GM23338 (cell line): ENCODE measurements at regions not wholly inside any gene's neighbourhood (a gene's known extent, or its start where the extent isn't known, plus 50 kb on each side); places are given as distances from the start of the nearest gene placed in this dataset.

Experiments used
- ATAC-seq: fragments of 200-7000 bp; cut with Tn5 transposase; 3 replicates; pipeline ENCODE4 v1.9.1; 2020
- DNase-seq: peaks from one replicate; pipeline ENCODE4 v3.0.0-alpha.2; 2015; ENCODE audit warnings: low spot score
- H2AFZ ChIP-seq: fragments of 200-600 bp; sonication (generic); 2 replicates; pipeline ENCODE4 v1.8.0; 2016; ENCODE audit warnings: antibody characterized with exemption, mild to moderate bottlenecking, moderate library complexity
- H3F3A ChIP-seq: fragments of 200-600 bp; sonication (generic); replicated peaks from 2 replicates; pipeline ENCODE4 v1.8.0; 2017; ENCODE audit warnings: antibody characterized with exemption, mixed run types, low read depth
- H3K27ac ChIP-seq: fragments of 200-600 bp; sonication (generic); 2 replicates; pipeline ENCODE4 v1.6.1; 2016; ENCODE audit warnings: low read depth
- H3K27me3 ChIP-seq: fragments of 200-600 bp; sonication (generic); 2 replicates; pipeline ENCODE4 v1.8.0; 2016; ENCODE audit warnings: mild to moderate bottlenecking, mixed run types, moderate library complexity; ENCODE audit not compliant: insufficient read depth
- H3K36me3 ChIP-seq: fragments of 200-600 bp; sonication (generic); 2 replicates; pipeline ENCODE4 v1.8.0; 2016; ENCODE audit warnings: mild to moderate bottlenecking; ENCODE audit not compliant: insufficient read depth
- H3K4me1 ChIP-seq: fragments of 200-600 bp; sonication (generic); 2 replicates; pipeline ENCODE4 v1.8.0; 2016; ENCODE audit warnings: mild to moderate bottlenecking, moderate library complexity; ENCODE audit not compliant: insufficient read depth
- H3K4me2 ChIP-seq: fragments of 200-600 bp; sonication (generic); 2 replicates; pipeline ENCODE4 v1.7.1; 2017; ENCODE audit warnings: mixed run types
- H3K4me3 ChIP-seq: fragments of 200-600 bp; sonication (generic); 2 replicates; pipeline ENCODE4 v1.6.1; 2016; ENCODE audit warnings: mixed run types
- H3K79me2 ChIP-seq: fragments of 200-600 bp; sonication (generic); replicated peaks from 2 replicates; pipeline ENCODE4 v1.8.0; 2017; ENCODE audit warnings: mild to moderate bottlenecking; ENCODE audit not compliant: insufficient read depth
- H3K9me2 ChIP-seq: fragments of 200-600 bp; sonication (generic); 2 replicates; pipeline ENCODE4 v1.8.0; 2017; ENCODE audit not compliant: insufficient read depth
- H4K20me1 ChIP-seq: fragments of 200-600 bp; sonication (generic); replicated peaks from 2 replicates; pipeline ENCODE4 v1.8.0; 2017; ENCODE audit warnings: mild to moderate bottlenecking; ENCODE audit not compliant: insufficient read depth
- H3K27ac Mint-ChIP-seq: 2 replicates; pipeline ENCODE4 v1.8.0; 2020; ENCODE audit warnings: inconsistent platforms, mild to moderate bottlenecking, moderate library complexity, mixed read lengths
- H3K27me3 Mint-ChIP-seq: 3 replicates; pipeline ENCODE4 v1.8.0; 2022; ENCODE audit warnings: low read depth, mild to moderate bottlenecking, moderate library complexity, mixed read lengths, inconsistent platforms; ENCODE audit not compliant: insufficient read depth, poor library complexity
- H3K36me3 Mint-ChIP-seq: 3 replicates; pipeline ENCODE4 v1.8.0; 2021; ENCODE audit warnings: low read depth, mild to moderate bottlenecking, inconsistent platforms, moderate library complexity, mixed read lengths
- H3K4me1 Mint-ChIP-seq: 3 replicates; pipeline ENCODE4 v1.8.0; 2020; ENCODE audit warnings: mild to moderate bottlenecking, inconsistent platforms, mixed read lengths
- H3K4me3 Mint-ChIP-seq: 3 replicates; pipeline ENCODE4 v1.8.0; 2021; ENCODE audit warnings: moderate library complexity, mild to moderate bottlenecking, inconsistent platforms, mixed read lengths
- H3K9me3 Mint-ChIP-seq: 3 replicates; pipeline ENCODE4 v1.8.0; 2020; ENCODE audit warnings: moderate library complexity, mild to moderate bottlenecking, inconsistent platforms, mixed read lengths
- CREB1 ChIP-seq: fragments of 250-450 bp; sonication (Bioruptor Pico); IDR thresholded peaks from 2 replicates; pipeline ENCODE4 v1.5.0; 2020; ENCODE audit warnings: low read depth, mild to moderate bottlenecking, moderate library complexity
- CTCF ChIP-seq, 2 experiments: fragments of 200-600 bp in 1 of 2; sonication (generic) in 1 of 2; conservative IDR thresholded peaks; 2 replicates each; pipeline versions ENCODE4 v1.5.1 to v1.6.1; 2016 to 2017; ENCODE audit warnings: antibody characterized with exemption in 2 of 2, low read depth in 2 of 2, mild to moderate bottlenecking in 2 of 2, moderate library complexity in 1 of 2
- EZH2 ChIP-seq: fragments of 200-600 bp; sonication (generic); IDR thresholded peaks from one replicate; pipeline ENCODE4 v1.8.0; 2017; ENCODE audit warnings: antibody characterized with exemption, mild to moderate bottlenecking, low read depth; ENCODE audit not compliant: unreplicated experiment
- EZH2phosphoT487 ChIP-seq: fragments of 200-600 bp; sonication (generic); IDR thresholded peaks from one replicate; pipeline ENCODE4 v1.8.1; 2018; ENCODE audit warnings: antibody characterized with exemption; ENCODE audit not compliant: unreplicated experiment
- JUNB ChIP-seq: IDR thresholded peaks from one replicate; pipeline ENCODE4 v1.6.1; 2016; ENCODE audit warnings: antibody characterized with exemption; ENCODE audit not compliant: unreplicated experiment
- NANOG ChIP-seq: IDR thresholded peaks from 2 replicates; pipeline ENCODE4 v1.6.1; 2016; ENCODE audit warnings: antibody characterized with exemption, borderline replicate concordance
- POLR2AphosphoS5 ChIP-seq: IDR thresholded peaks from 2 replicates; pipeline ENCODE4 v1.6.1; 2016; ENCODE audit warnings: antibody characterized with exemption, low read depth
- STAT1 ChIP-seq: IDR thresholded peaks from one replicate; pipeline ENCODE4 v1.6.1; 2016; ENCODE audit warnings: antibody characterized with exemption; ENCODE audit not compliant: unreplicated experiment
- ZNF462 ChIP-seq: fragments of 250-450 bp; sonication (Bioruptor Pico); IDR thresholded peaks from 2 replicates; pipeline ENCODE4 v1.5.0; 2020; ENCODE audit warnings: mild to moderate bottlenecking, moderate library complexity
- TF ChIP-seq, protein P1 (sequence below): IDR thresholded peaks from 2 replicates; pipeline ENCODE4 v1.6.1; 2016; ENCODE audit warnings: antibody characterized with exemption
- TF ChIP-seq, protein P2 (sequence below): IDR thresholded peaks from one replicate; pipeline ENCODE4 v1.6.1; 2018; ENCODE audit warnings: antibody characterized with exemption; ENCODE audit not compliant: unreplicated experiment

GRCh38 chr1:244186372-244186771 lies 135.3 kb downstream of the ZBTB18 start (continued):
- TF ChIP-seq ZNF462 (CRISPR knock-in tag), result no peak
- TF ChIP-seq CTCF (conservative IDR thresholded peaks at IDR 0.05; ENCODE audit: low read depth in 2 of 2), result no peak
- no peak for TF ChIP-seq EZH2phosphoT487
- no peak for TF ChIP-seq NANOG
- TF ChIP-seq JUNB, result no peak
- TF ChIP-seq POLR2AphosphoS5, result no peak

- no peaks in the 10 kb centered on the region for H3K27me3 ChIP-seq
- TF ChIP-seq STAT1 (no peak), CREB1 (no peak), POLR2AphosphoS5 (no peak), JUNB (no peak), EZH2 (no peak), NANOG (no peak)
- TF ChIP-seq, protein P1, sequence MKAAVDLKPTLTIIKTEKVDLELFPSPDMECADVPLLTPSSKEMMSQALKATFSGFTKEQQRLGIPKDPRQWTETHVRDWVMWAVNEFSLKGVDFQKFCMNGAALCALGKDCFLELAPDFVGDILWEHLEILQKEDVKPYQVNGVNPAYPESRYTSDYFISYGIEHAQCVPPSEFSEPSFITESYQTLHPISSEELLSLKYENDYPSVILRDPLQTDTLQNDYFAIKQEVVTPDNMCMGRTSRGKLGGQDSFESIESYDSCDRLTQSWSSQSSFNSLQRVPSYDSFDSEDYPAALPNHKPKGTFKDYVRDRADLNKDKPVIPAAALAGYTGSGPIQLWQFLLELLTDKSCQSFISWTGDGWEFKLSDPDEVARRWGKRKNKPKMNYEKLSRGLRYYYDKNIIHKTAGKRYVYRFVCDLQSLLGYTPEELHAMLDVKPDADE, result no peak
- TF ChIP-seq, protein P2, sequence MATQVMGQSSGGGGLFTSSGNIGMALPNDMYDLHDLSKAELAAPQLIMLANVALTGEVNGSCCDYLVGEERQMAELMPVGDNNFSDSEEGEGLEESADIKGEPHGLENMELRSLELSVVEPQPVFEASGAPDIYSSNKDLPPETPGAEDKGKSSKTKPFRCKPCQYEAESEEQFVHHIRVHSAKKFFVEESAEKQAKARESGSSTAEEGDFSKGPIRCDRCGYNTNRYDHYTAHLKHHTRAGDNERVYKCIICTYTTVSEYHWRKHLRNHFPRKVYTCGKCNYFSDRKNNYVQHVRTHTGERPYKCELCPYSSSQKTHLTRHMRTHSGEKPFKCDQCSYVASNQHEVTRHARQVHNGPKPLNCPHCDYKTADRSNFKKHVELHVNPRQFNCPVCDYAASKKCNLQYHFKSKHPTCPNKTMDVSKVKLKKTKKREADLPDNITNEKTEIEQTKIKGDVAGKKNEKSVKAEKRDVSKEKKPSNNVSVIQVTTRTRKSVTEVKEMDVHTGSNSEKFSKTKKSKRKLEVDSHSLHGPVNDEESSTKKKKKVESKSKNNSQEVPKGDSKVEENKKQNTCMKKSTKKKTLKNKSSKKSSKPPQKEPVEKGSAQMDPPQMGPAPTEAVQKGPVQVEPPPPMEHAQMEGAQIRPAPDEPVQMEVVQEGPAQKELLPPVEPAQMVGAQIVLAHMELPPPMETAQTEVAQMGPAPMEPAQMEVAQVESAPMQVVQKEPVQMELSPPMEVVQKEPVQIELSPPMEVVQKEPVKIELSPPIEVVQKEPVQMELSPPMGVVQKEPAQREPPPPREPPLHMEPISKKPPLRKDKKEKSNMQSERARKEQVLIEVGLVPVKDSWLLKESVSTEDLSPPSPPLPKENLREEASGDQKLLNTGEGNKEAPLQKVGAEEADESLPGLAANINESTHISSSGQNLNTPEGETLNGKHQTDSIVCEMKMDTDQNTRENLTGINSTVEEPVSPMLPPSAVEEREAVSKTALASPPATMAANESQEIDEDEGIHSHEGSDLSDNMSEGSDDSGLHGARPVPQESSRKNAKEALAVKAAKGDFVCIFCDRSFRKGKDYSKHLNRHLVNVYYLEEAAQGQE, result no peak
Measured at GRCh38 chr1:244187310-244187709, 136.2 kb downstream of the ZBTB18 start.

More at GRCh38 chr1:244187310-244187709, 136.2 kb downstream of the ZBTB18 start:
- Mint-ChIP-seq H3K27me3 (peaks cover 6% of the 10 kb centered on the region), H3K9me3 (0 out of 3 replicates have a peak, but pooled peaks cover 6% of the 10 kb centered on the region), H3K36me3 (no peaks in the 10 kb centered on the region), H3K4me1 (peaks cover 12% of the 10 kb centered on the region), H3K4me3 (no peak overlapping the region), H3K27ac (no peak overlapping the region)
- Histone ChIP-seq H3K4me3 (no peak overlapping the region), H3F3A (no peaks in the 10 kb centered on the region), H3K4me2 (no peak overlapping the region), H3K4me1 (peaks cover 7% of the 10 kb centered on the region; the same call in 1 of the 2 replicates), H2AFZ (peak overlapping the region; percentile 56; the same call in 1 of the 2 replicates), H3K27ac (no peak overlapping the region), H3K36me3 (no peaks in the 10 kb centered on the region; the same call in 1 of the 2 replicates), H4K20me1 (no peaks in the 10 kb centered on the region), H3K9me2 (peaks cover 5% of the 10 kb centered on the region; the same call in 1 of the 2 replicates), H3K79me2 (no peaks in the 10 kb centered on the region)
- ATAC-seq (no peak), DNase-seq (no peak)
